ENCODE measurements at regions not wholly inside any gene's neighbourhood (a gene's known extent, or its start where the extent isn't known, plus 50 kb on each side); places are given as distances from the start of the nearest gene placed in this dataset.

- H3K4me1 ChIP-seq, result peaks cover 0 to 6% (median 0%) of the 10 kb centered on the region in 4 donors
- H3K4me3 ChIP-seq, result no peak overlapping the region
- H3K27me3 ChIP-seq, result no peaks in the 10 kb centered on the region
- no peaks in the 10 kb centered on the region for H3K9me3 ChIP-seq
- 86 to 90% methylated on average over 4 of the region's 4 CpGs for WGBS, 2 donors
- no peak for DNase-seq (ENCODE audit: low spot score in 2 of 2)
- H3K36me3 ChIP-seq, result no peaks in the 10 kb centered on the region
- H3K27ac ChIP-seq, result no peak overlapping the region
- TF ChIP-seq, protein P1, sequence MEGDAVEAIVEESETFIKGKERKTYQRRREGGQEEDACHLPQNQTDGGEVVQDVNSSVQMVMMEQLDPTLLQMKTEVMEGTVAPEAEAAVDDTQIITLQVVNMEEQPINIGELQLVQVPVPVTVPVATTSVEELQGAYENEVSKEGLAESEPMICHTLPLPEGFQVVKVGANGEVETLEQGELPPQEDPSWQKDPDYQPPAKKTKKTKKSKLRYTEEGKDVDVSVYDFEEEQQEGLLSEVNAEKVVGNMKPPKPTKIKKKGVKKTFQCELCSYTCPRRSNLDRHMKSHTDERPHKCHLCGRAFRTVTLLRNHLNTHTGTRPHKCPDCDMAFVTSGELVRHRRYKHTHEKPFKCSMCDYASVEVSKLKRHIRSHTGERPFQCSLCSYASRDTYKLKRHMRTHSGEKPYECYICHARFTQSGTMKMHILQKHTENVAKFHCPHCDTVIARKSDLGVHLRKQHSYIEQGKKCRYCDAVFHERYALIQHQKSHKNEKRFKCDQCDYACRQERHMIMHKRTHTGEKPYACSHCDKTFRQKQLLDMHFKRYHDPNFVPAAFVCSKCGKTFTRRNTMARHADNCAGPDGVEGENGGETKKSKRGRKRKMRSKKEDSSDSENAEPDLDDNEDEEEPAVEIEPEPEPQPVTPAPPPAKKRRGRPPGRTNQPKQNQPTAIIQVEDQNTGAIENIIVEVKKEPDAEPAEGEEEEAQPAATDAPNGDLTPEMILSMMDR (IDR thresholded peaks at IDR 0.05), result no peak
- TF ChIP-seq EP300 (IDR thresholded peaks at IDR 0.05), result no peak
- TF ChIP-seq POLR2A (IDR thresholded peaks at IDR 0.05), result no peak
Observed at GRCh38 chr12:17591005-17591681, 498.9 kb downstream of the RERGL start.

DNA sequence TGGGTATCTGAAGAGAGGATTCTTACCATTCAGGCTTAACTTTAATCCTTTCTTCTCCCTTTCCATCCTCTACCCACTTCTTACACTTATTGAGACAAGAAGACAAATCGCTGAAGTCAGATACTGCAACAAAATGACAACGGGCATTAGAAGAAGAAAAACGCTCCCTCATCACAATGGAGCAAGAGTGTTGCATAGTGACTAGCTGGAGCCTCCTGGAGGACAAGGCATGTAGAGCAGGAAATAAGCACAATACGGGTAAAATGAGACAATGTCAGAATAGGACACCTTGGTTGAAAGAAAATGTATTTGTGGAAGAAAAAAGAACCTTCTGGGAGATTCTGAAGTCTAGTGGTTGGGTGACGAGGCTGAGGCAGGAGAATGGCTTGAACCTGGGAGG, 501.0 kb downstream of the RERGL start:
- Histone ChIP-seq H3K4me3 (no peak overlapping the region), H3K36me3 (no peaks in the 10 kb centered on the region), H3K27me3 (no peaks in the 10 kb centered on the region), H3K9me3 (no peaks in the 10 kb centered on the region), H3K27ac (no peak overlapping the region), H3K4me1 (peaks cover 0 to 6% (median 0%) of the 10 kb centered on the region in 4 donors)
- DNase-seq (ENCODE audit: low spot score in 2 of 2), result no peak
- 57 to 78% methylated on average over 5 of the region's 5 CpGs for WGBS, 2 donors
- TF ChIP-seq EP300 (IDR thresholded peaks at IDR 0.05) (no peak), POLR2A (IDR thresholded peaks at IDR 0.05) (no peak)
- TF ChIP-seq, protein P1 (IDR thresholded peaks at IDR 0.05), result no peak

DNA sequence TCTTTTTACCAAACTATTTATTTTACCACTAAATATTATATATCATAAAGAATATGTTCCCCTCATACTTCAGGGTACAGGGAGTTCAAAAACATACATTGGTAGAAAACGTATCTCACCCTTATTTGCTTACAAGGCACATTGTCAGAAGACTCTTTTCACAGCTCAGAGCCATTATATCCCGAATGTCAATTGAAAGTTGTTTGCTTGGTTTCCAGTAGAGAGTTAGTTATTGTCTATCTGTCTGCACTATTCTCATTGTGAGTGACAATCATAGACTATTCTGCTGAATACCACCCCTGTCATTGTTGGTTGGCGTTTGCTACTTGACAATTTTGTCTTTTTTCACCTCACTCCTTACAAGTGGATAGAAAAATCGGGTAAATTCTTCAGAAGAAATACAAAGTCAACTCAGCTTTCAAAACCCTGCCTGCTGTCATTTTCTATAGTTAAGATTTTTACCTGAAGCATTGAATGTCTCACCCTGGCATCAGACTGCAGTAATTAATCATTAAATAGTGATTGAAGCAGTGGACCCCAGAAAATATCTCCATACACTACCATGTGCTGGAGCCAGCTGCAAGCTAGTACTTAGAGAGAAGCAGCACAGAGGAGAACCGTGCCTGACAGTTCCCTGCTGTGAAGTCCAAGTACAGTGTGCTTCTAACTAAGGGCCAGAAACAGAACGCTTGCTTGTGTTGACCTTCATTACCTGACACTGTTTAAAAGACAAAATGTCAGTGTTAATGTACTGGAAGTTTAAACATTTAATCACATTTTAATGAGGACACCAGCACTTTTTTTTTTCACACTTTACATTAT, 510.6 kb downstream of the RERGL start:
- no peak overlapping the region for H3K27ac ChIP-seq
- H3K4me3 ChIP-seq, result no peak overlapping the region
- DNase-seq (ENCODE audit: low spot score in 2 of 2), result no peak
- TF ChIP-seq, protein P1 (IDR thresholded peaks at IDR 0.05), result no peak
- TF ChIP-seq POLR2A (IDR thresholded peaks at IDR 0.05), result no peak
- TF ChIP-seq EP300 (IDR thresholded peaks at IDR 0.05), result no peak
- 46 to 51% methylated on average over 6 of the region's 6 CpGs for WGBS, 2 donors
- H3K36me3 ChIP-seq, result no peaks in the 10 kb centered on the region
- no peaks in the 10 kb centered on the region for H3K27me3 ChIP-seq
- peaks cover 0 to 3% (median 0%) of the 10 kb centered on the region in 4 donors for H3K9me3 ChIP-seq
- H3K4me1 ChIP-seq, result no peaks in the 10 kb centered on the region

DNA sequence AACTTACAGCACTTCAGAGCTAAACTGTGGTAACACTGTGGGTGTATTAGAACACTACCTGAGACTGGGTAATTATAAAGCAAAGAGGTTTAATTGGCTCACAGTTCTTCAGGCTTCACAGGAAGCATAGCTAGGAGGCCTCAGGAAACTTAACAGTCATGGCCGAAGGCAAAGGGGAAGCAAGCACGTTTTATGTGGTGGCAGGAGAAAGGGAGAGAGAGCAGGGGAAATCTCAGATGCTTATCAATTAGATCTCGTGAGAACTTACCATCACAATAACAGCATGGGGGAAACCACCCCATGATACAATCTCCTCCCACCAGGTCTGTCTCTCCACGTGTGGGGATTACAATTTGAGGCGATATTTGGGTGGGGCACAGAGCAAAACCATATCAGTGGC, 512.6 kb downstream of the RERGL start:
- Histone ChIP-seq H3K4me1 (no peaks in the 10 kb centered on the region), H3K4me3 (no peak overlapping the region), H3K36me3 (no peaks in the 10 kb centered on the region), H3K27ac (no peak overlapping the region), H3K27me3 (no peaks in the 10 kb centered on the region), H3K9me3 (peaks cover 0 to 3% (median 0%) of the 10 kb centered on the region in 4 donors)
- no peak for DNase-seq (ENCODE audit: low spot score in 2 of 2)
- TF ChIP-seq EP300 (IDR thresholded peaks at IDR 0.05), result no peak
- TF ChIP-seq, protein P1 (IDR thresholded peaks at IDR 0.05), result no peak
- WGBS, 2 donors, result 61 to 65% methylated on average over 5 of the region's 5 CpGs

DNA sequence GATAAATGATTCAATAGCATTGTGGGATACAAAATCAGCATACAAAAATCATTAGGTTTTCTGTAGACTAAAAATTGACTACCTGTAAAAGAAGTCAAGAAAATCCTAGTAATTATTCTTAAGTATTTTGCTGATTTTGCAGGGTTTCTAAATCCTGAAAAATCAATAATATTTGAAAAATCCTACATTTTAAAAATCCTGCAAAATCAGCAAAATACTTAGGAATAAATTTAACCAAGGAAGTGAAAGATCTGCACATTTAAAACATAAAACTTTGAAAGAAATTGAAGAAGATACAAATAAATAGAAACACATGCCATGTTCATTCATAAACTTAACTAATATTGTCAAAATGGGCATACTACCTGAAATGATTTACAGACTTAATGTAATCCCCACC, 517.7 kb downstream of the RERGL start:
- H3K4me1 ChIP-seq, result no peaks in the 10 kb centered on the region
- H3K36me3 ChIP-seq, result no peaks in the 10 kb centered on the region
- TF ChIP-seq EP300 (IDR thresholded peaks at IDR 0.05), result no peak
- TF ChIP-seq, protein P1 (IDR thresholded peaks at IDR 0.05), result no peak
- no peak for TF ChIP-seq POLR2A (IDR thresholded peaks at IDR 0.05)
- no peak for DNase-seq (ENCODE audit: low spot score in 2 of 2)
- no peaks in the 10 kb centered on the region for H3K27me3 ChIP-seq
- H3K27ac ChIP-seq, result no peak overlapping the region
- H3K4me3 ChIP-seq, result no peak overlapping the region
- H3K9me3 ChIP-seq, result no peaks in the 10 kb centered on the region
